NCI-H146 treated with DMSO at 0.1 percent for 48 hours (cell line): ENCODE measurements at regions not wholly inside any gene's neighbourhood (a gene's known extent, or its start where the extent isn't known, plus 50 kb on each side); places are given as distances from the start of the nearest gene placed in this dataset.
A peak's percentile ranks its signal among the peaks of the same experiment; 100 is the strongest.

ENCODE experiments used
- DNase-seq: peaks from one replicate; lab custom pipeline; 2025; ENCODE audit not compliant: unreplicated experiment; lab: John Stamatoyannopoulos, UW

DNA sequence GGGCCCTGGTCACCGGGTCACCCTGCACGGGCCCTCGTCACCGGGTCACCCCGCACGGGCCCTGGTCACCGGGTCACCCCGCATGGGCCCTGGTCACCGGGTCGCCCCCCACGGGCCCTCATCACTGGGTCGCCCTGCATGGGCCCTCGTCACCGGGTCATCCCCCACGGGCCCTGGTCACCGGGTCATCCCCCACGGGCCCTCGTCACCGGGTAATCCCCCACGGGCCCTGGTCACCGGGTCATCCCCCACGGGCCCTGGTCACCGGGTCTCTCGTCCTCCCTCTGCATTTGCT, 77.6 kb downstream of the RIPK4 start:
- DNase-seq: no peak

DNA sequence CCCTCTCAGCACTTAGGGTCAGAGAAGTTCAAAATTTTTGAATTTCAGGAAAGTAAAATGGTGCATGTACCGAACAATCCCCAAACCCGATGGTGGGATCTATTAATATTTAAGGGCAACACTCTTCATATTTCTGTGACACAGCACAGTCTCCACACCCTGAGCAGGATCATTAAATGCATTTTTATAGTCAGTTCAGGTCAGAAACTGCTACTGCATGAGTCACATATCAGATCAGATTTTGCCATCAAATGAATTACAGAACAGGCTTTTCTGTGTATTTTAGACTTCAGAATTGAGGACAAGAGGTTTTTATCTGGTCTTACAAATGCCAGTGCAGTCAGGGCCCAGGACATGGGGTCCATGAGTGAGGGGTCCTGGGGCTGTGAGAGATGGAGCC, 79.2 kb downstream of the RIPK4 start:
- no peak for DNase-seq

GRCh38 chr21:41686664-41687063, 80.2 kb downstream of the RIPK4 start:
- DNase-seq: no peak

DNA sequence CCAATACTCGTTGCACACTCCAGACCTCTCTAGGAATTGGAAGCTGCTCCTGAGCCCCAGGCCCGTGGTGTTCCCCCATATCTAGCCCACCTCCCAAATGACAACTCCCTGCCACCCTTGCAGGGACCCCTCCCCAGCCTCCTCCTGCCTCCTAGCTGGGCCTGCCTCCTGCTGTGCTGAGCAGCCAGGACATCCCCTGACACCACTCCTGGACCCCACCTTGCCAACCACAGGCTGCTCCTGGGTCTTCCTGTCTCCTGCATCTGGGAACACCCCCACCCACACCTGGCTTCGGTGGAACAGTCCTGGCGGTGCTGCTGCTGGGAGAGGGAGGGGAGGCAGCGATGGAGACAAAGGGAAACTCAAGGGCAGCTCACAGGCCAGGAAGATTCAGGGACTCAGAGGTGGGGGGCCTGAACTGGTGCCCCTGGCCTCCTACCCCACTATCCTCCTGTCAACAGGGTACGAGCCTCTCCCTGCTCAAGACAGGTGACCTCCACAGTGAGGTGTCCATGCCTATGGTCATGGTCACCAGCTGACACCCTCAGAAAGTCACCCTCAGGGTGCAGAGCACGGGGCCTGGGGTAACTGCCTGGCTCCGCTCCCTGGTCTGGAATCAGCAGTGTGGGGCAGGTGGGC, 81.2 kb downstream of the RIPK4 start:
- DNase-seq: no peak

- no peak for DNase-seq
Observed at GRCh38 chr21:41684381-41685245, 82.2 kb downstream of the RIPK4 start.

GRCh38 chr21:41683815-41684214, 83.0 kb downstream of the RIPK4 start:
- DNase-seq: no peak

- DNase-seq: no peak
Observed at GRCh38 chr21:41682719-41683179, 84.1 kb downstream of the RIPK4 start.

DNA sequence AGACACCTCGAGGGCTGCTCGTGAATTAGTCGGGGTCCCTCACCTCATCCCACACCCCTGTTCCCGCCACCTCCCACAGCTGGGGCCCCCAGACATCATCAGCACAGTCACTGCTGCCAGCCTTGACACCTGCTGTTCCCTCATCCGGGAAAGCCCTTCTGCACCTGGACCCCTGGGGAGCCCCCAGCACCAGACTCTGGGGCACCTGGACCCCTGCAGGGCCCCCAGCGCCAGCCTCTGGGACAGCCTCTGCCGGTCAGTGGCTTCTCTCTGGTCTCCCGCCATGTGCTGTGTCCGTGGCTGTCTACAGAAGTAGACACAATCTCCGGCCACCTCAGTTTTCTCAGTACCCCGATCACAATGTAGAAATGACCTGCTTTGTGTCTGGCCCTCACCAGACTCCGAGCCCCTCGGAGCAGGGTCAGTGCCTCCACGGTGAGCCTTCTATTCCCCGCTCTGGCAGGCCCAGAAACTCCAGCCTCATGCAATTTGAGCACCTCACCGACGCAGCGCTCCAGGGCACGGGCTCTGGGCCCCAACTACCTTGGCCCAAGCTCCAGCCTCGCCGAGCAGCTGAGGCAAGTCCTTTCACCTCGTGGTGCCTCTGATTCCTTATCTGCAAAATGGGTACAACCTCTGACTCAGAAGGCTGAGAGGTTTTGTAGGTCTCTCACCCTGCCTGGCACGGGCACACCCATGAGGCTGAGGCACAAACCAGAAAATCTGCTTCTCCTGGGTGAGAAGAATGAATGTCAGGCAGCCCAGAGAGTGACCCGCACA, 84.7 kb downstream of the RIPK4 start:
- no peak for DNase-seq

GRCh38 chr21:41681348-41681801, 85.5 kb downstream of the RIPK4 start:
- DNase-seq: no peak

- no peak for DNase-seq
Observed at GRCh38 chr21:41680444-41681347, 86.2 kb downstream of the RIPK4 start.

GRCh38 chr21:41678924-41679318, 87.9 kb downstream of the RIPK4 start:
- peak; percentile 82 for DNase-seq

- peak; percentile 48 for DNase-seq
Observed at GRCh38 chr21:41678016-41678923, 88.6 kb downstream of the RIPK4 start.

GRCh38 chr21:41677671-41678015, 89.2 kb downstream of the RIPK4 start:
- peak; percentile 15 for DNase-seq

DNA sequence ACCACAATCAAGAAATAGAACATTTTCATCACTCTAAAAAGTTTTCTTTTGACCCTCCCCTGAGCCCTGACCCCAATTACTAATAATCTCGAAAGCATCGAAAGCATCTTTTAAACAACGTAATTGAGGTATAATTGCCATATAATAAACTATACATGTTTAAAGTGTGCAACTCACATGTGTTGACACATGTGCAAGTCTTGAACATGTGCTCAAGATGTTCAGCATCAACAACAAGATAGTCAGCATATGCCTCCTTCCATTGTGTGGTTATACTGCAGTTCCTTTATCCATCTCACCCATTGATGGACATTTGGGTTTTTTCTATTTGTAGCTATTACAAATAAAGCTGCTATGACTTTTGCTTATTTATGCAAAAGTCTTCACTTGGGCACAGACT, 90.7 kb downstream of the RIPK4 start:
- DNase-seq: no peak

- DNase-seq: no peak
Observed at GRCh38 chr21:41675574-41675973, 91.3 kb downstream of the RIPK4 start.

DNA sequence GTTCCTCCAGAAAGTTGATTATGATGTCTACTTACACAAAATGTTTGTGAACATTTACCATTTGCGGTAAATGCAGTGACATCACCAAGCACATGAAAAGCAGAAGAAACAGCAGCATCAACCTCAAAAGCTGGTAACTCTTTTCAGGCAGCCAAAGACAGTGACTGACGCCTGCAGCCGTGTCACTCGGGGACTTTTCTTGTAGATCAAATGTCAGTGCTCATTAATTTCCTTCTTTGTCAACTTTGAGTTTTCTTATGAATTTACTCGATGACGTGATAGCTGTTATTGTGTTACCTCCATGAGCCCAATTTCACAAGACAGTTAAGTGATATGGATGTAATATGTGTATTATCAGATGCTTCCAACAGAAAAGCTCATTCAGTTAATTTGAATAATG, 92.5 kb downstream of the RIPK4 start:
- no peak for DNase-seq

GRCh38 chr21:41673596-41674335, 93.1 kb downstream of the RIPK4 start:
- DNase-seq: no peak

DNA sequence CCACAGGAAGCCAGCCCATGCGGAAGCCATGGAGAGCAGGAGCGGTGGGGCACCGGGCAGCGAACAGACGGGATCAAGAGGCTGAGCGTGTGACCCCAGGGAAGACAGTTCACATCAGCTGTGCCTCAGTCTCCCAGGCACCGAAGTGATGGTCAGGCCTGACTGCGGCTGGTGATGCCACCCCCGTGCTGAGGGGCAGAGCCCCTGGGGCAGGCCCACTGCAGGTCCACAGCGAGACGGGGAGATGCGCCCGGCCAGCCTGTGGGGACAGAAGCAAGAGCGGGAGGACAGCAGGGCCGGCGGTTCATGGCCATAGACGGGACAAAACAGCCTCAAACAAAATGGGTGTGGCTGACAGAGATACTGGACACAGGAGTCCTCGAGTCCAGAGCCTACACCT, 93.8 kb downstream of the RIPK4 start:
- DNase-seq: no peak

- no peak for DNase-seq
Observed at GRCh38 chr21:41672543-41672915, 94.3 kb downstream of the RIPK4 start.
